H9 (cell line): ENCODE measurements at regions not wholly inside any gene's neighbourhood (a gene's known extent, or its start where the extent isn't known, plus 50 kb on each side); places are given as distances from the start of the nearest gene placed in this dataset.

Source experiments
- DNase-seq: peaks from one replicate; pipeline ENCODE4 v3.0.0-alpha.2; 2017
- H2AFZ ChIP-seq: one replicate; pipeline ENCODE4 v1.6.1; 2013; ENCODE audit warnings: mild to moderate bottlenecking, low read length, control low read depth, moderate library complexity
- H2AK5ac ChIP-seq: 2 replicates; pipeline ENCODE4 v1.6.1; 2013; ENCODE audit warnings: low read length, control low read depth, mixed read lengths; ENCODE audit not compliant: insufficient read length
- H2BK120ac ChIP-seq: one replicate; pipeline ENCODE4 v1.6.1; 2013; ENCODE audit warnings: low read depth, mild to moderate bottlenecking, low read length, control low read depth, inconsistent platforms; ENCODE audit not compliant: poor library complexity, severe bottlenecking
- H2BK12ac ChIP-seq: 2 replicates; pipeline ENCODE4 v1.6.1; 2013; ENCODE audit warnings: low read length, control low read depth, mixed read lengths, low read depth; ENCODE audit not compliant: insufficient read length
- H2BK15ac ChIP-seq: 2 replicates; pipeline ENCODE4 v1.6.1; 2013; ENCODE audit warnings: low read depth, low read length, control low read depth
- H2BK20ac ChIP-seq: one replicate; pipeline ENCODE4 v1.6.1; 2013; ENCODE audit warnings: low read depth, mild to moderate bottlenecking, low read length, control low read depth, inconsistent platforms; ENCODE audit not compliant: poor library complexity, severe bottlenecking
- H2BK5ac ChIP-seq: 2 replicates; pipeline ENCODE4 v1.6.1; 2013; ENCODE audit warnings: low read length, control low read depth, mixed read lengths; ENCODE audit not compliant: insufficient read length
- H3K14ac ChIP-seq: 2 replicates; pipeline ENCODE4 v1.6.1; 2013; ENCODE audit warnings: low read length, control low read depth; ENCODE audit not compliant: insufficient read depth
- H3K18ac ChIP-seq: 2 replicates; pipeline ENCODE4 v1.6.1; 2013; ENCODE audit warnings: low read depth, mild to moderate bottlenecking, mixed read lengths, low read length, control low read depth; ENCODE audit not compliant: insufficient read length
- H3K23ac ChIP-seq: 2 replicates; pipeline ENCODE4 v1.6.1; 2013; ENCODE audit warnings: low read length, control low read depth, mixed read lengths, low read depth; ENCODE audit not compliant: insufficient read length
- H3K23me2 ChIP-seq: 2 replicates; pipeline ENCODE4 v1.6.1; 2013; ENCODE audit warnings: low read depth, mild to moderate bottlenecking, mixed read lengths, low read length, control low read depth; ENCODE audit not compliant: insufficient read length, poor library complexity, severe bottlenecking
- H3K27ac ChIP-seq: 2 replicates; pipeline ENCODE4 v1.5.1; 2013; ENCODE audit warnings: low read length, control low read depth, mixed read lengths, low read depth; ENCODE audit not compliant: insufficient read length
- H3K27me3 ChIP-seq: 2 replicates; pipeline ENCODE4 v1.6.1; 2013; ENCODE audit warnings: low read length, control low read depth, inconsistent platforms; ENCODE audit not compliant: insufficient read depth
- H3K4ac ChIP-seq: 2 replicates; pipeline ENCODE4 v1.6.1; 2013; ENCODE audit warnings: low read depth, mild to moderate bottlenecking, control low read depth, inconsistent platforms, low read length, moderate library complexity
- H3K4me1 ChIP-seq: 2 replicates; pipeline ENCODE4 v1.6.1; 2013; ENCODE audit warnings: low read length, control low read depth, inconsistent platforms; ENCODE audit not compliant: insufficient read depth
- H3K4me2 ChIP-seq: 2 replicates; pipeline ENCODE4 v1.6.1; 2013; ENCODE audit warnings: low read length, control low read depth, mixed read lengths; ENCODE audit not compliant: insufficient read length, insufficient read depth
- H3K56ac ChIP-seq: 2 replicates; pipeline ENCODE4 v1.6.1; 2013; ENCODE audit warnings: low read depth, mild to moderate bottlenecking, mixed read lengths, low read length, control low read depth; ENCODE audit not compliant: insufficient read length
- H3K79me1 ChIP-seq: 2 replicates; pipeline ENCODE4 v1.6.1; 2013; ENCODE audit warnings: low read depth, mild to moderate bottlenecking, moderate library complexity, low read length, control low read depth, inconsistent platforms; ENCODE audit not compliant: insufficient read depth, poor library complexity, severe bottlenecking
- H3K79me2 ChIP-seq: 2 replicates; pipeline ENCODE4 v1.6.1; 2013; ENCODE audit warnings: low read length, control low read depth, inconsistent platforms; ENCODE audit not compliant: insufficient read depth
- H3K9ac ChIP-seq: 2 replicates; pipeline ENCODE4 v1.6.1; 2013; ENCODE audit warnings: low read length, control low read depth, mixed read lengths; ENCODE audit not compliant: insufficient read length; ENCODE audit errors: extremely low read depth
- H3K9me3 ChIP-seq: one replicate; pipeline ENCODE4 v1.6.1; 2013; ENCODE audit warnings: low read depth, low read length, inconsistent platforms; ENCODE audit not compliant: control insufficient read depth
- H3T11ph ChIP-seq: one replicate; pipeline ENCODE4 v1.6.1; 2013; ENCODE audit warnings: mild to moderate bottlenecking, low read length, control low read depth, inconsistent platforms
- H4K20me1 ChIP-seq: one replicate; pipeline ENCODE4 v1.6.1; 2013; ENCODE audit not compliant: control insufficient read depth, insufficient read length, insufficient read depth
- H4K5ac ChIP-seq: 2 replicates; pipeline ENCODE4 v1.6.1; 2013; ENCODE audit warnings: low read depth, mild to moderate bottlenecking, mixed read lengths, low read length, control low read depth; ENCODE audit not compliant: insufficient read length
- H4K8ac ChIP-seq: replicated peaks from 2 replicates; pipeline ENCODE4 v1.6.1; 2013; ENCODE audit warnings: low read length, control low read depth, mixed read lengths, low read depth; ENCODE audit not compliant: insufficient read length
- H4K91ac ChIP-seq: 2 replicates; pipeline ENCODE4 v1.6.1; 2013; ENCODE audit warnings: low read depth, mild to moderate bottlenecking, moderate library complexity, mixed read lengths, low read length, control low read depth; ENCODE audit not compliant: insufficient read length
- H3K27ac Mint-ChIP-seq, 3 experiments: 2 replicates in 2 of 3; 3 replicates in 1 of 3; pipeline ENCODE4 v1.8.0; 2020 to 2021; ENCODE audit warnings: mixed read lengths in 3 of 3, mild to moderate bottlenecking in 1 of 3, moderate library complexity in 1 of 3
- H3K27me3 Mint-ChIP-seq: 2 replicates; pipeline ENCODE4 v1.8.0; 2021; ENCODE audit warnings: low read depth, mild to moderate bottlenecking, moderate library complexity, mixed read lengths
- H3K36me3 Mint-ChIP-seq, 3 experiments: 2 replicates in 2 of 3; 3 replicates in 1 of 3; pipeline ENCODE4 v1.8.0; 2020 to 2021; ENCODE audit warnings: low read depth in 3 of 3, mixed read lengths in 3 of 3; ENCODE audit not compliant: insufficient read depth in 1 of 3
- H3K4me1 Mint-ChIP-seq, 2 experiments: 2 replicates each; pipeline ENCODE4 v1.8.0; 2020; ENCODE audit warnings: mixed read lengths in 2 of 2
- H3K4me3 Mint-ChIP-seq, 2 experiments: 2 replicates in 1 of 2; 3 replicates in 1 of 2; pipeline ENCODE4 v1.8.0; 2020 to 2021; ENCODE audit warnings: mild to moderate bottlenecking in 2 of 2, mixed read lengths in 2 of 2, moderate library complexity in 1 of 2
- H3K9me3 Mint-ChIP-seq, 2 experiments: 2 replicates in 1 of 2; 3 replicates in 1 of 2; pipeline ENCODE4 v1.8.0; 2020; ENCODE audit warnings: mild to moderate bottlenecking in 2 of 2, mixed read lengths in 2 of 2, moderate library complexity in 1 of 2
- WGBS: extraction: QIAGEN DNeasy Blood & Tissue Kit; methylation state at CpG from one replicate; pipeline ENCODE4 v1.1.7; 2013; ENCODE audit warnings: missing lambda C conversion rate, low lambda C conversion rate, mixed read lengths; ENCODE audit not compliant: insufficient read length; ENCODE audit errors: extremely low coverage; 5-methylcytosine and 5-hydroxymethylcytosine counted together
- TF ChIP-seq, protein P1 (sequence below): fragments of 200-600 bp; sonication (generic); conservative IDR thresholded peaks from 3 replicates; pipeline ENCODE4 v1.8.0; 2021; ENCODE audit warnings: antibody characterized with exemption, mild to moderate bottlenecking

- WGBS, result no CpG with 5 or more reads among the region's 1 CpG
- Mint-ChIP-seq H3K9me3 (no peaks in the 10 kb centered on the region), H3K27ac (no peak overlapping the region), H3K4me1 (peaks cover 4 to 9% of the 10 kb centered on the region in 2 experiments; a peak in 3 of 4 replicates), H3K36me3 (no peaks in the 10 kb centered on the region; a peak in 1 of 7 replicates), H3K4me3 (no peak overlapping the region), H3K27me3 (no peaks in the 10 kb centered on the region)
- Histone ChIP-seq H3K27me3 (peaks cover 3% of the 10 kb centered on the region; the same call in 1 of the 2 replicates), H4K8ac (no peak overlapping the region), H3K14ac (no peak overlapping the region), H2BK15ac (no peak overlapping the region), H3K79me2 (no peaks in the 10 kb centered on the region), H3K79me1 (no peaks in the 10 kb centered on the region), H3T11ph (no peak overlapping the region), H3K18ac (no peak overlapping the region), H3K4me2 (no peak overlapping the region), H3K23me2 (no peaks in the 10 kb centered on the region), H3K9ac (no peak overlapping the region), H3K56ac (no peak overlapping the region), H4K5ac (no peak overlapping the region), H3K9me3 (no peaks in the 10 kb centered on the region), H3K4me1 (no peaks in the 10 kb centered on the region), H2BK120ac (no peak overlapping the region), H4K20me1 (no peaks in the 10 kb centered on the region), H2BK20ac (no peak overlapping the region), H3K27ac (no peak overlapping the region), H3K23ac (no peak overlapping the region), H3K4ac (no peak overlapping the region), H2AFZ (no peak overlapping the region), H2AK5ac (no peak overlapping the region), H2BK12ac (no peak overlapping the region), H2BK5ac (no peak overlapping the region), H4K91ac (no peak overlapping the region)
- DNase-seq, result no peak
- TF ChIP-seq, protein P1, sequence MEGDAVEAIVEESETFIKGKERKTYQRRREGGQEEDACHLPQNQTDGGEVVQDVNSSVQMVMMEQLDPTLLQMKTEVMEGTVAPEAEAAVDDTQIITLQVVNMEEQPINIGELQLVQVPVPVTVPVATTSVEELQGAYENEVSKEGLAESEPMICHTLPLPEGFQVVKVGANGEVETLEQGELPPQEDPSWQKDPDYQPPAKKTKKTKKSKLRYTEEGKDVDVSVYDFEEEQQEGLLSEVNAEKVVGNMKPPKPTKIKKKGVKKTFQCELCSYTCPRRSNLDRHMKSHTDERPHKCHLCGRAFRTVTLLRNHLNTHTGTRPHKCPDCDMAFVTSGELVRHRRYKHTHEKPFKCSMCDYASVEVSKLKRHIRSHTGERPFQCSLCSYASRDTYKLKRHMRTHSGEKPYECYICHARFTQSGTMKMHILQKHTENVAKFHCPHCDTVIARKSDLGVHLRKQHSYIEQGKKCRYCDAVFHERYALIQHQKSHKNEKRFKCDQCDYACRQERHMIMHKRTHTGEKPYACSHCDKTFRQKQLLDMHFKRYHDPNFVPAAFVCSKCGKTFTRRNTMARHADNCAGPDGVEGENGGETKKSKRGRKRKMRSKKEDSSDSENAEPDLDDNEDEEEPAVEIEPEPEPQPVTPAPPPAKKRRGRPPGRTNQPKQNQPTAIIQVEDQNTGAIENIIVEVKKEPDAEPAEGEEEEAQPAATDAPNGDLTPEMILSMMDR, result no peak
Measured at GRCh38 chr2:45117383-45117782, 108.1 kb upstream of the SIX2 start.
